Panc1 (cell line): ENCODE measurements at regions not wholly inside any gene's neighbourhood (a gene's known extent, or its start where the extent isn't known, plus 50 kb on each side); places are given as distances from the start of the nearest gene placed in this dataset.

Experiments
- POLR2AphosphoS5 ChIP-seq: IDR thresholded peaks from 2 replicates; pipeline ENCODE4 v1.6.1; 2012; ENCODE audit warnings: mild to moderate bottlenecking, low read depth, low read length, moderate library complexity
- REST ChIP-seq, 2 experiments: IDR thresholded peaks; 2 replicates each; pipeline ENCODE4 v1.6.1; 2011 to 2012; ENCODE audit warnings: low read depth in 2 of 2, control low read depth in 1 of 2, low read length in 1 of 2, mild to moderate bottlenecking in 1 of 2, moderate library complexity in 1 of 2; ENCODE audit not compliant: insufficient read depth in 1 of 2
- SIN3A ChIP-seq: IDR thresholded peaks from 2 replicates; pipeline ENCODE4 v1.6.1; 2012; ENCODE audit warnings: low read depth, mild to moderate bottlenecking, low read length, moderate library complexity, borderline replicate concordance; ENCODE audit not compliant: insufficient read depth
- TF ChIP-seq, protein P1 (sequence below): fragments of 450-650 bp; IDR thresholded peaks from 2 replicates; pipeline ENCODE4 v1.5.1; 2017; ENCODE audit warnings: mild to moderate bottlenecking

- TF ChIP-seq, protein P1, sequence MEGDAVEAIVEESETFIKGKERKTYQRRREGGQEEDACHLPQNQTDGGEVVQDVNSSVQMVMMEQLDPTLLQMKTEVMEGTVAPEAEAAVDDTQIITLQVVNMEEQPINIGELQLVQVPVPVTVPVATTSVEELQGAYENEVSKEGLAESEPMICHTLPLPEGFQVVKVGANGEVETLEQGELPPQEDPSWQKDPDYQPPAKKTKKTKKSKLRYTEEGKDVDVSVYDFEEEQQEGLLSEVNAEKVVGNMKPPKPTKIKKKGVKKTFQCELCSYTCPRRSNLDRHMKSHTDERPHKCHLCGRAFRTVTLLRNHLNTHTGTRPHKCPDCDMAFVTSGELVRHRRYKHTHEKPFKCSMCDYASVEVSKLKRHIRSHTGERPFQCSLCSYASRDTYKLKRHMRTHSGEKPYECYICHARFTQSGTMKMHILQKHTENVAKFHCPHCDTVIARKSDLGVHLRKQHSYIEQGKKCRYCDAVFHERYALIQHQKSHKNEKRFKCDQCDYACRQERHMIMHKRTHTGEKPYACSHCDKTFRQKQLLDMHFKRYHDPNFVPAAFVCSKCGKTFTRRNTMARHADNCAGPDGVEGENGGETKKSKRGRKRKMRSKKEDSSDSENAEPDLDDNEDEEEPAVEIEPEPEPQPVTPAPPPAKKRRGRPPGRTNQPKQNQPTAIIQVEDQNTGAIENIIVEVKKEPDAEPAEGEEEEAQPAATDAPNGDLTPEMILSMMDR: no peak
- TF ChIP-seq POLR2AphosphoS5 (no peak), REST (IDR thresholded peaks at IDR 0.05; ENCODE audit: insufficient read depth in 1 of 2, low read depth in 2 of 2, low read length in 1 of 2) (no peak), SIN3A (no peak)
Measured at GRCh38 chr6:117110737-117111136, 154.6 kb upstream of the VGLL2 start.
